Aorta (tissue), 5 donors: ENCODE measurements at regions not wholly inside any gene's neighbourhood (a gene's known extent, or its start where the extent isn't known, plus 50 kb on each side); places are given as distances from the start of the nearest gene placed in this dataset.

ENCODE experiments used
- ATAC-seq: fragments of 200-7000 bp; cut with Tn5 transposase; one replicate; pipeline ENCODE4 v1.9.1; 2022; ENCODE audit warnings: moderate library complexity; ENCODE audit not compliant: low FRiP score
- DNase-seq, 2 donors: peaks; one replicate each; pipeline ENCODE4 v3.0.0-alpha.2; 2020
- H3K27ac ChIP-seq, 2 donors: one replicate each; pipeline ENCODE4 v1.5.1; 2013; ENCODE audit warnings: low read length in 2 of 2, mild to moderate bottlenecking in 2 of 2, moderate library complexity in 2 of 2, control low read depth in 1 of 2, inconsistent platforms in 1 of 2, low read depth in 1 of 2
- H3K27me3 ChIP-seq, 2 donors: one replicate each; pipeline ENCODE4 v1.6.1; 2013; ENCODE audit warnings: control low read depth in 1 of 2, low read length in 1 of 2, mild to moderate bottlenecking in 1 of 2, moderate library complexity in 1 of 2; ENCODE audit not compliant: insufficient read depth in 2 of 2, control insufficient read depth in 1 of 2
- H3K36me3 ChIP-seq, 2 donors: one replicate each; pipeline ENCODE4 v1.6.1; 2013; ENCODE audit warnings: control low read depth in 1 of 2, low read length in 1 of 2, mild to moderate bottlenecking in 1 of 2; ENCODE audit not compliant: insufficient read depth in 2 of 2, control insufficient read depth in 1 of 2
- H3K4me1 ChIP-seq, 2 donors: one replicate each; pipeline ENCODE4 v1.6.1; 2013; ENCODE audit warnings: low read length in 2 of 2, control low read depth in 1 of 2, mild to moderate bottlenecking in 1 of 2, moderate library complexity in 1 of 2; ENCODE audit not compliant: insufficient read depth in 2 of 2, control insufficient read depth in 1 of 2
- H3K4me3 ChIP-seq, 2 donors: one replicate each; pipeline ENCODE4 v1.5.1; 2013; ENCODE audit warnings: low read length in 2 of 2, control low read depth in 1 of 2, mild to moderate bottlenecking in 1 of 2
- H3K9me3 ChIP-seq: one replicate; pipeline ENCODE4 v1.6.1; 2013; ENCODE audit warnings: mild to moderate bottlenecking, low read length; ENCODE audit not compliant: control insufficient read depth
- WGBS, 2 donors: extraction: QIAGEN DNeasy Blood & Tissue Kit; methylation state at CpG; one replicate each; pipeline ENCODE4 v1.1.7; 2013; 5-methylcytosine and 5-hydroxymethylcytosine counted together
- intact Hi-C, 2 donors: fragments of 100-400 bp; cut with DNase I; formaldehyde crosslinking; loops; one replicate each; pipeline versions ENCODE4 v1.14.2 to v1.15.0; 2022
- donor health status: healthy with polysubstance abuse.
- donor health status: Bipolar disorder and iron deficiency.
- donor health status: DM: no; HTN: no; CAD: no.
- donor health status: DM: no; HTN: no; CAD: no.
- donor health status: DM: yes; HTN: yes; CAD: no.

DNA sequence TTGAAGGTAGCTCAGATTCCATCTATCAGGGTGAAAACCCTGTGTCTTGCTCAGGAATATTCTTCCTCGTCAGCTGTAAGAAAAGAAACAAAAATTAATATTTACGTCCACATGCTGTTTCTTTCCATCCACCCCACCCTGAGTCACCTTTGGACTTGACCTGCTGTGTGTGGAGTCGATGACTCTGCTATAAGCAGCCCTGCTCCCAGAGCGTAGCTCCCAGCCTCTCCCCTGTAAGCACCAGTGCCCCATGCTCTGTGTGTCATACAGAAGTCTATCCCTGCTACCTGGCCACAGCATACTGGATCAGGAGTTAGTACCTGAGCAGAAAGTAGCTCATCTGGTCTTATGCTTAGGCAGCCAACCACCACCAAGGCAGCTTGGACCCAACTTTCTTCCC lies 223.6 kb downstream of the SOD2 start:
- intact Hi-C loops: loop anchor here in 1 of 2 donors (10.0 kb wide), 1 partner anchor 185 kb away; no protein-coding TSS in a partner anchor
- H3K27ac ChIP-seq: no peak overlapping the region
- no peaks in the 10 kb centered on the region for H3K27me3 ChIP-seq
- ATAC-seq (no peak), DNase-seq (no peak)
- 94 to 96% methylated on average over 4 of the region's 4 CpGs for WGBS, 2 donors
- H3K4me3 ChIP-seq: no peak overlapping the region
- H3K4me1 ChIP-seq: no peaks in the 10 kb centered on the region
- H3K9me3 ChIP-seq: no peaks in the 10 kb centered on the region
- no peaks in the 10 kb centered on the region for H3K36me3 ChIP-seq

DNA sequence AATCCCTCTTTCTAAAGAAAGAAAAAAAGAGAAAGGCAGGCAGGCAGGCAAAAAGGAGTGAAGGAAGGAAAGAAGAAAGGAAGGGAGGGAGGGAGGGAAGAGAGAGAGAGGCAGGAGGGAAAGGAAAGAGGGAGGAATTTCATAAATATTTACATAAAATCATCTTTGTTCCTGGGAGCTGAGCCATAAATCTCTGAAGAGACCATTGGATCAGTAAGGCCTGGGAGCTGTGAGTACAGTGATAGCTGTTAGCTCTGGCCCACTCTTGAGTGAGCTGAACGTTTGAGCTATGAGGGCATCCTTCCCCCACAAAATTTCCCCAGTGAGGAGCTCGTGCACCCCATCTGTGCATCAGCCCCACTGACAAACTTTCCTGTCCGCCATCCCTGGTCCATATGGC lies 224.0 kb downstream of the SOD2 start:
- no peak overlapping the region for H3K27ac ChIP-seq
- no peak for ATAC-seq

DNA sequence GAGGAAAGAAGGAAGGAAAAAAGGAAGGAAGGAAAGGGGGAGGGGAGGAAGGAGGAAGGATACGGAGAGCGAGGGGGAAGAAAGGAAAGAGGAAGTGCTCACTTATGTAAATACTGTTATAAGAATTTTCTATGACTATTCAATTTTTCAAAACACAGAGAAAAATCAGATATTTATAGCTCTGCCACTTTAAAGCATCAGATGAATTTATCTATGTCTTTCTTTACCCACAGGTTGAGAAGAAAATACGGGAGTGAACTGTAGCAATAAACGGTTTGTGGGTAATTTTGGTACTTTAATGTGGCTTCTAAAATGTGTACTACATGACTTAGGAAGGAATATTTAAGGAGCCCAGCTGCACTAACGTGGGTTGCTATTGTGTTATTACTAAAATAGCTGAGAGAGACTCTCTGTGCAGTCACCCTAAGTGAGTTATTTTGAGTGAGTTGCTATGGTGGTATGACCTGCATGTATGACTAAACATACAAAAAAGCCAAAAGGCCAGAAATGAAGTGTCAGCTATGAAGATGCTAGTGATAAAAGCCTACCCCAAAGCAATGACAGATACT lies 225.5 kb downstream of the SOD2 start:
- Histone ChIP-seq H3K27ac (no peak overlapping the region), H3K4me3 (no peak overlapping the region), H3K36me3 (no peaks in the 10 kb centered on the region), H3K27me3 (no peaks in the 10 kb centered on the region), H3K4me1 (no peaks in the 10 kb centered on the region), H3K9me3 (no peaks in the 10 kb centered on the region)
- ATAC-seq (no peak), DNase-seq (no peak)
- intact Hi-C loops: loop anchor here in 1 of 2 donors (10.0 kb wide), 1 partner anchor 187 kb away; no protein-coding TSS in a partner anchor
- 29 to 33% methylated on average over 5 of the region's 5 CpGs for WGBS, 2 donors

More for the DNA sequence above, 224.0 kb downstream of the SOD2 start:
- Histone ChIP-seq H3K27me3 (no peaks in the 10 kb centered on the region), H3K36me3 (no peaks in the 10 kb centered on the region), H3K9me3 (no peaks in the 10 kb centered on the region), H3K4me1 (no peaks in the 10 kb centered on the region), H3K4me3 (no peak overlapping the region)
- 81 to 89% methylated on average over 3 of the region's 3 CpGs for WGBS, 2 donors
- intact Hi-C loops: loop anchor here in 1 of 2 donors (10.0 kb wide), 1 partner anchor 186 kb away; no protein-coding TSS in a partner anchor
- DNase-seq: no peak

DNA sequence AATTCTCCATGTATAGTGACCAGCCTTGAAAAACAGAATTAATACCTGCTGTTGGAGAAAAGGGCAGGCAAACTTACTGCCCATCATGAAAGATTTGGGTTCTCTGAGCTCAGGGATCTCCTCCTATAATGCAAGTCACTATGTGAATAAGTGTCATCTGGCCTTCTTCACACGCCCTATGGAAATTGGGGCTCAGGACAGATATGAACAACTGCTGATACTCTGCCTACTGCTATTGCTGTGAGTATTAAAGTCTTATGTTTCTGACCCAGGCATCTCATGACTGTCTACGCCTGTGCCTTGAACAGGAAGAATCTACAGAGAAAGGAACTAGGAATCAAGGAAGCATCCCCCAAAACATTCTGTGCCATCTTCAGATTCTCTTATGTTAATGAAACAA lies 226.1 kb downstream of the SOD2 start:
- WGBS, 2 donors: 65 to 73% methylated on average over 2 of the region's 2 CpGs
- intact Hi-C loops: loop anchor here in 1 of 2 donors (10.0 kb wide), 1 partner anchor 188 kb away; no protein-coding TSS in a partner anchor
- no peak for DNase-seq

DNA sequence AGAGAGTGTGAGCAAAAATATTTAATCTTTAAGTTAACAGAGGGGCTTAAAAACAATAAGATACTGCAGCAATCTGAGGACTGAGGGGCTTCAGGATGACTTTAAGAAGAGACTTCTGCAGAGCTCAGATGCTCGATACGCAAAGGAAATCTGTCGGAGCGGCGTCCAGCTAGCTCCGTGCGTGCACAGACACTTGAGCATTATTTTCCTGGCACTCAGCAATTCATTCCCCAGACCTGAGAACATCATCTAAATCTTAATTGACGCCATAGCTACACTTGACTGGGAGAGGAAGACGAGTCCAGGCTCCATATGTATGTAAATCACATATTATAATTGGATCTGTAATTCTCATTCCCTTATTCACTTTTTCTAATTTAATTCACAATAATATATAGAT lies 228.2 kb downstream of the SOD2 start:
- ATAC-seq: no peak
- Histone ChIP-seq H3K36me3 (no peaks in the 10 kb centered on the region), H3K27me3 (no peaks in the 10 kb centered on the region), H3K9me3 (no peaks in the 10 kb centered on the region), H3K4me1 (no peaks in the 10 kb centered on the region), H3K4me3 (no peak overlapping the region), H3K27ac (no peak overlapping the region)
- 22 to 23% methylated on average over 9 of the region's 9 CpGs for WGBS, 2 donors
- intact Hi-C loops: loop anchor here (5.0 to 10.0 kb wide), 3 partner anchors 190 to 293 kb away; no protein-coding TSS in a partner anchor
- no peak for DNase-seq

More for the DNA sequence above, 226.1 kb downstream of the SOD2 start:
- Histone ChIP-seq H3K4me1 (no peaks in the 10 kb centered on the region), H3K27ac (no peak overlapping the region), H3K4me3 (no peak overlapping the region), H3K36me3 (no peaks in the 10 kb centered on the region), H3K27me3 (no peaks in the 10 kb centered on the region), H3K9me3 (no peaks in the 10 kb centered on the region)
- no peak for ATAC-seq

DNA sequence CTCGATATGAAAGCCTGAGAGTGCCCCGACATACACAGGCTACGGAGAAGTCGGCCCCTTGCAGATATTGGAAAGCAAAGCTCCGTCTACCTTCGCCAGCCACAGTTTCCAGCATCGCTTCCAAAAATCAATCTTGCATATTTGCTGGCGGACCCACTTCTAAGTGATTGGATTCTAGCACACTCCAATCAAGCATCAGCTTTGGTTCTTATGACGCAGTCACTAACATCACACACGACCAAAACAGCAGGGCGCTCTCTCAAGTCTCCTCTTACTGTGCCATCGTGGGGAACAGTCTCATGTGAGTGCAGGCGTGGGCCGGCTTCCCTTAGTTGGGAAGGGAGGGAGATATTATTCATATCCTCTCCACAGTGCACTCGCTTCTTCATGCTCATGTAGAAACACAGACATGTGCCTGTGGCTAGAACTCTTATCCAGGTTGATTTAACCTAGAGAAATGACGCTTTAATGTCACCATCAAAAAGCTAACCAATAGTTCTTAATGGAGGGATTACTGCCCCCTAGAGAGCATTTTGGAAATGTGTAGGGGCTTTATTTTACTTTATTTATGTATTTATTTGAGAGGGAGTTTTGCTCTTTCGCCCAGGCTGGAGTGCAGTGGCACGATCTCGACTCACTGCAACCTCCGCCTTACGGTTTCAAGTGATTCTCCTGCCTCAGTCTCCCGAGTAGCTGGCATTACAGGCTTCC lies 229.8 kb downstream of the SOD2 start:
- WGBS, 2 donors: 76 to 88% methylated on average over 22 of the region's 22 CpGs
- Histone ChIP-seq H3K4me3 (no peak overlapping the region), H3K4me1 (no peaks in the 10 kb centered on the region), H3K9me3 (no peaks in the 10 kb centered on the region), H3K27me3 (no peaks in the 10 kb centered on the region), H3K27ac (no peak overlapping the region), H3K36me3 (no peaks in the 10 kb centered on the region)
- DNase-seq (no peak), ATAC-seq (no peak)
- intact Hi-C loops: loop anchor here (2.0 to 10.0 kb wide), 4 partner anchors 192 to 291 kb away; no protein-coding TSS in a partner anchor

DNA sequence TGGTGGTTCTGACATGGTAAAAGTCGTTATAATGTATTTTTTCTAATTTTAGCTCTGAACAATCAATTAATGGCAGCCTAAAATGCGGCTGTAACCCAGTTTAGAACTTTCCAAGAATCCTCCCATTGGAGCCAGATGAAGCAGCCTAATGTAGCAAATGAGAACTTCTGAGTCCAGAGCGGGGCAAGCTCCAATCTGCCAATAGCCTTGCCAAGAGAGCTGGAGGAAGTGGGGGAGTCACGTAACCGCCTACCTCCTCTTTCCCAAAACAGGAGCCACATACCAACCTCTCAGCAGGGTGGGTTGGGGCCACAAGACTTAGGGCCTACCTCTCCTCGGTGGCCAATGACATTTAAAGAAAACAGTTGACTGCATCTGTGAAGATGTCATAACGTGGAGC lies 230.6 kb downstream of the SOD2 start:
- DNase-seq: no peak
- intact Hi-C loops: loop anchor here (2.0 to 10.0 kb wide), 4 partner anchors 192 to 290 kb away; no protein-coding TSS in a partner anchor
- Histone ChIP-seq H3K27me3 (no peaks in the 10 kb centered on the region), H3K4me3 (no peak overlapping the region), H3K27ac (no peak overlapping the region), H3K9me3 (no peaks in the 10 kb centered on the region), H3K4me1 (no peaks in the 10 kb centered on the region), H3K36me3 (no peaks in the 10 kb centered on the region)
- ATAC-seq: no peak
- WGBS, 2 donors: 20 to 43% methylated on average over 7 of the region's 7 CpGs

DNA sequence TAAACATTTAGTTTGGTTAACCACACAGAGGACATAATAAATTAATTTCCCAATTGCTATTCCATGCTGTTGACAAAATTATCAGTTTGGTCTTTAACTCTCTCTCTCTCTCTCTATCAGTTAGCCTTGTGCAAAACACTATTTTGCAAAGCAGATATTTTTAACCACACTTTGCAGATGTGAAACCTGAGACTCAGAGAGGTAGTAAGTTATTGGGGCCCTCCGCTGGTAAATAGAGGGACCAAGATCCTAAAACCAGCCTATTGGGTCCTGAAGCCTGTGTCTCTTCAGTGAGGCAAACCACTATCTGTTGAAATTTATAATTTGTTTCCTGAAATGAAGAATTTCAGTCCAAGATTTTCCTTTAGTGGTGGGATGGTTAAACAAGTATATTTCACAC lies 231.0 kb downstream of the SOD2 start:
- no peak for DNase-seq
- Histone ChIP-seq H3K4me3 (no peak overlapping the region), H3K36me3 (no peaks in the 10 kb centered on the region), H3K27me3 (no peaks in the 10 kb centered on the region), H3K27ac (no peak overlapping the region), H3K4me1 (no peaks in the 10 kb centered on the region), H3K9me3 (no peaks in the 10 kb centered on the region)
- ATAC-seq: no peak
- WGBS, 2 donors: 85 to 86% methylated on average over 1 of the region's 1 CpG
- intact Hi-C loops: loop anchor here (2.0 to 10.0 kb wide), 4 partner anchors 193 to 290 kb away; no protein-coding TSS in a partner anchor
